ENCODE measurements at regions not wholly inside any gene's neighbourhood (a gene's known extent, or its start where the extent isn't known, plus 50 kb on each side); places are given as distances from the start of the nearest gene placed in this dataset.

GRCh38 chr19:29029268-29029958 is 183.5 kb downstream of the UQCRFS1 start:
- Histone ChIP-seq H3K4me1 (no peaks in the 10 kb centered on the region), H3K27ac (replicated peaks) (no peak overlapping the region), H3K9me3 (replicated peaks) (no peaks in the 10 kb centered on the region), H3K36me3 (no peaks in the 10 kb centered on the region), H3K4me3 (no peak overlapping the region), H3K27me3 (ENCODE audit: low read depth) (peaks cover 30% of the 10 kb centered on the region)
- intact Hi-C loops (cut with micrococcal nuclease) = no loop called here
- DNase-seq = no peak
- TF ChIP-seq, protein P1, sequence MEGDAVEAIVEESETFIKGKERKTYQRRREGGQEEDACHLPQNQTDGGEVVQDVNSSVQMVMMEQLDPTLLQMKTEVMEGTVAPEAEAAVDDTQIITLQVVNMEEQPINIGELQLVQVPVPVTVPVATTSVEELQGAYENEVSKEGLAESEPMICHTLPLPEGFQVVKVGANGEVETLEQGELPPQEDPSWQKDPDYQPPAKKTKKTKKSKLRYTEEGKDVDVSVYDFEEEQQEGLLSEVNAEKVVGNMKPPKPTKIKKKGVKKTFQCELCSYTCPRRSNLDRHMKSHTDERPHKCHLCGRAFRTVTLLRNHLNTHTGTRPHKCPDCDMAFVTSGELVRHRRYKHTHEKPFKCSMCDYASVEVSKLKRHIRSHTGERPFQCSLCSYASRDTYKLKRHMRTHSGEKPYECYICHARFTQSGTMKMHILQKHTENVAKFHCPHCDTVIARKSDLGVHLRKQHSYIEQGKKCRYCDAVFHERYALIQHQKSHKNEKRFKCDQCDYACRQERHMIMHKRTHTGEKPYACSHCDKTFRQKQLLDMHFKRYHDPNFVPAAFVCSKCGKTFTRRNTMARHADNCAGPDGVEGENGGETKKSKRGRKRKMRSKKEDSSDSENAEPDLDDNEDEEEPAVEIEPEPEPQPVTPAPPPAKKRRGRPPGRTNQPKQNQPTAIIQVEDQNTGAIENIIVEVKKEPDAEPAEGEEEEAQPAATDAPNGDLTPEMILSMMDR (IDR thresholded peaks at IDR 0.05; ENCODE audit: borderline replicate concordance) = no peak

DNA sequence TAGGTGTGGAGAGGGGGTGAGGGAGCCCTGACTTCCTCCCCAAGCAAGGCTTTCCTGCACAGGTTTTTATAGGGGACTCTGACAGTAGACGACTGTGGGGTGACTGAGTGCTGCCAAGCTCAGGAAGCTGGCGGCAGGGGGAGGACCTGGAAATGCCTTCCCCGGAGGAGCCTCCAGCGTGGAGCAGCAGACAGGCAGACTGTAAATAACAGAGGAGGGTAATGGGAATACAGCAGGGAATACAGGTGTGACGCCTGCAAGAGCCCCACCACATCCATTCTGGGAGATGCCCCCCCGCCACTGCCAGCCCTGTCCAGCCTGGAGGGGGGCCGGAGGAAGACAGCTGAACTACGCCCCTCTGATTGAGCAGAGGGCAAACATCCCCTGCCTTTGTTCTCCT is 190.4 kb downstream of the UQCRFS1 start:
- intact Hi-C loops (cut with micrococcal nuclease) = no loop called here

DNA sequence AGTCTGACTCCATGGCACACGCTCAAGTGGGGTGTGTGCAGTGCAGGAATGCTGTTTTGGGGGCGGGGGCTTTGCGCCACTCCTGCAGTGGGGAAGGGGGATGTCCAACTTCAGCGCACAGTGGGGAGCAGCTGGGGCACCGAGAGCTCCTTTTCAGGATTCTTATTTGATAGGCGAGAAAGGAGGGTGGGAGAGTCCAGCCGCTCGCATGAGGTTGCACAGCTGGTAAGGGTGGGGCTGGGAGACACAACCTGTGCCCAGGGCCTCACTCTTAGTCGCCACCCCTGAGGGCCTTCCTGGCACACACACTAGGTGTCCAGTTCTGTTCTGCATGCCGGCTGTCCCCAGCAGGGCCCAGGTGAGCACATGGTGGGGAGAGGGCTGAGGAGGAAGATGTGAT is 190.8 kb downstream of the UQCRFS1 start:
- no peak for DNase-seq
- H3K36me3 ChIP-seq = no peaks in the 10 kb centered on the region
- intact Hi-C loops (cut with micrococcal nuclease) = no loop called here
- no peak overlapping the region for H3K27ac ChIP-seq (replicated peaks)
- no peaks in the 10 kb centered on the region for H3K4me1 ChIP-seq
- peaks cover 86% of the 10 kb centered on the region for H3K27me3 ChIP-seq (ENCODE audit: low read depth)
- H3K4me3 ChIP-seq = no peak overlapping the region
- TF ChIP-seq, protein P1 (IDR thresholded peaks at IDR 0.05; ENCODE audit: borderline replicate concordance) = no peak
- no peaks in the 10 kb centered on the region for H3K9me3 ChIP-seq (replicated peaks)

More for the DNA sequence above, 190.4 kb downstream of the UQCRFS1 start:
- H3K36me3 ChIP-seq = no peaks in the 10 kb centered on the region
- no peak overlapping the region for H3K4me3 ChIP-seq
- no peak overlapping the region for H3K27ac ChIP-seq (replicated peaks)
- no peaks in the 10 kb centered on the region for H3K4me1 ChIP-seq
- no peaks in the 10 kb centered on the region for H3K9me3 ChIP-seq (replicated peaks)
- DNase-seq = no peak
- H3K27me3 ChIP-seq (ENCODE audit: low read depth) = peaks cover 86% of the 10 kb centered on the region
- TF ChIP-seq, protein P1 (IDR thresholded peaks at IDR 0.05; ENCODE audit: borderline replicate concordance) = no peak

DNA sequence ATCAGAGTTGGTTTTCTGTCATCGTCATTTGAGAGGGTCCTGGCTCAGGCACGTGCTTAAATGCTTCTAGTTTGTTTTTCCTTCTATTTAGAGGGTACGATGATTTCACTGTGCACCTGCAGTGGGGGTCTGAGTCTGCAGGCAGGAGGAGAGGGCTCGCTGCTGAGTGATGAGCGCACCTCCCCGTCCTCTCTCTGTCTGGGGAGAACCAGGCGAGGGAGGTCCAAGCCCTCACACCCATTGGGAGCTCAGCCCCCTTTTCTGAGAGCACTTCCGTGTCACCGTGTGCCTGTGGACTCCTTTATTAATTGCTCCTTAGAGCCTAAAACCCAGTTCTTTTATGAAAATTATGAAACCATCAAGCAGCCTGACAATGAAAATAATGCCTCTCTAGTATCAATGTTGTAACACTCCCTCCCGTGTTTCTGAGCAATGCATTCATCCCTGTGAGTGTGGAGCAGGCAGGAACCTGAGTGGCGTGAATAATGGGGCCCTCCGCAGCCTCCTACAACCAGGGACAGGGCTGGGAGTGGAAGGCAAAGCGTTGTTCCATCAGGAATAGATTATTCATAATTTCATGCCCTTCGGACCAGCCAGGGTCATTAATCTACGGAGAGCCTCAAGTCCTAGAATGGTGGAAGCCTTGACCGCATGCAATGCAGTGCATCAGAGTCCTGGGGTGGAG is 191.6 kb downstream of the UQCRFS1 start:
- no peak overlapping the region for H3K4me3 ChIP-seq
- no peaks in the 10 kb centered on the region for H3K9me3 ChIP-seq (replicated peaks)
- no peaks in the 10 kb centered on the region for H3K36me3 ChIP-seq
- no peaks in the 10 kb centered on the region for H3K4me1 ChIP-seq
- intact Hi-C loops (cut with micrococcal nuclease) = no loop called here
- no peak overlapping the region for H3K27ac ChIP-seq (replicated peaks)
- TF ChIP-seq, protein P1 (IDR thresholded peaks at IDR 0.05; ENCODE audit: borderline replicate concordance) = no peak
- DNase-seq = no peak
- H3K27me3 ChIP-seq (ENCODE audit: low read depth) = peaks cover 87% of the 10 kb centered on the region

DNA sequence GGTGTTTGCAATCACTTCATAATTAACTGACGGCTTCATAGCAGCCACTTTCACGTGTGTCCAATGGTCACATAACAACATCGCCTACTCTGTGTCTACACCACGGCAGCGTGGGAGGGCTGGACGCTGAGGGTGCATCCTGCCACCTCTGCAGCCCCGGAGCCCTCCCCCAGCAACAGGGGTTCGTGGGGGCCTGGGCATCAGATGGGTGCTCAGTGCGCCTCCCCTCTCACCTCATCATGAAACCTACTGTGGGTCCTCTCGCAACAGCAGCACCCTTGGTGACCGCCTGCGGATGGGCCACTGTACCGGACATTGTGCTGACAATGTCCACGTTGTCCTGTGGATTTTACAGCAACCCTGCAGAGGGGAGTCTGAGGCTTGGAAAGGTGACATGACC is 193.5 kb downstream of the UQCRFS1 start:
- Histone ChIP-seq H3K36me3 (no peaks in the 10 kb centered on the region), H3K4me1 (no peaks in the 10 kb centered on the region), H3K4me3 (no peak overlapping the region), H3K27ac (replicated peaks) (no peak overlapping the region), H3K9me3 (replicated peaks) (no peaks in the 10 kb centered on the region), H3K27me3 (ENCODE audit: low read depth) (peaks cover 89% of the 10 kb centered on the region)
- DNase-seq = no peak
- intact Hi-C loops (cut with micrococcal nuclease) = no loop called here
- TF ChIP-seq, protein P1 (IDR thresholded peaks at IDR 0.05; ENCODE audit: borderline replicate concordance) = no peak

Data from left ventricle myocardium inferior (tissue), 1 donor.